CD4-positive, alpha-beta T cell treated with Interleukin-12 subunit alpha and Interleukin-12 subunit beta, for 1 hour (primary cell): ENCODE measurements at regions not wholly inside any gene's neighbourhood (a gene's known extent, or its start where the extent isn't known, plus 50 kb on each side); places are given as distances from the start of the nearest gene placed in this dataset.

Experiments
- DNase-seq: peaks from one replicate; pipeline ENCODE4 v3.0.0-alpha.2; 2020

GRCh38 chr10:20995123-20995987 is 98.2 kb upstream of the NEBL start:
- DNase-seq, result no peak

GRCh38 chr10:20993830-20994527 is 96.9 kb upstream of the NEBL start:
- no peak for DNase-seq

- DNase-seq, result no peak
Measured at GRCh38 chr10:20993389-20993788, 96.3 kb upstream of the NEBL start.

- no peak for DNase-seq
Measured at GRCh38 chr10:20991526-20991925, 94.4 kb upstream of the NEBL start.

- no peak for DNase-seq
Measured at GRCh38 chr10:20990604-20991003, 93.5 kb upstream of the NEBL start.

- DNase-seq, result no peak
Measured at GRCh38 chr10:20988357-20988983, 91.4 kb upstream of the NEBL start.

GRCh38 chr10:20986049-20986448 is 88.9 kb upstream of the NEBL start:
- DNase-seq, result no peak

GRCh38 chr10:20984662-20985061 is 87.6 kb upstream of the NEBL start:
- DNase-seq, result no peak

GRCh38 chr10:20981419-20981953 is 84.4 kb upstream of the NEBL start:
- DNase-seq, result no peak

- DNase-seq, result no peak
Measured at GRCh38 chr10:20978617-20979016, 81.5 kb upstream of the NEBL start.

- DNase-seq, result no peak
Measured at GRCh38 chr10:20977300-20977699, 80.2 kb upstream of the NEBL start.

- DNase-seq, result no peak
Measured at GRCh38 chr10:20976891-20977290, 79.8 kb upstream of the NEBL start.

- DNase-seq, result no peak
Measured at GRCh38 chr10:20976390-20976789, 79.3 kb upstream of the NEBL start.

GRCh38 chr10:20975236-20975635 is 78.1 kb upstream of the NEBL start:
- DNase-seq, result no peak

- DNase-seq, result no peak
Measured at GRCh38 chr10:20972925-20973324, 75.8 kb upstream of the NEBL start.

GRCh38 chr10:20971901-20972300 is 74.8 kb upstream of the NEBL start:
- no peak for DNase-seq

- DNase-seq, result no peak
Measured at GRCh38 chr10:20970708-20971107, 73.6 kb upstream of the NEBL start.

- no peak for DNase-seq
Measured at GRCh38 chr10:20970044-20970443, 72.9 kb upstream of the NEBL start.

- DNase-seq, result no peak
Measured at GRCh38 chr10:20966426-20966825, 69.3 kb upstream of the NEBL start.

GRCh38 chr10:20963721-20964595 is 66.8 kb upstream of the NEBL start:
- DNase-seq, result no peak

- no peak for DNase-seq
Measured at GRCh38 chr10:20963056-20963455, 65.9 kb upstream of the NEBL start.

- no peak for DNase-seq
Measured at GRCh38 chr10:20962165-20962564, 65.1 kb upstream of the NEBL start.

- no peak for DNase-seq
Measured at GRCh38 chr10:20959242-20959641, 62.1 kb upstream of the NEBL start.
